GM21529 (cell line): ENCODE measurements at regions not wholly inside any gene's neighbourhood (a gene's known extent, or its start where the extent isn't known, plus 50 kb on each side); places are given as distances from the start of the nearest gene placed in this dataset.
"Not testable (repeated sequence)": the region's sequence is repeated elsewhere in the genome, so short reads cannot be mapped to it uniquely, and the experiment has no call there.

Source experiments
- ATAC-seq: cut with Tn5 transposase; IDR thresholded peaks from one replicate; pipeline ENCODE4 v1.9.1; 2021; ENCODE audit not compliant: unreplicated experiment

GRCh38 chr2:22186261-22186828 lies 1062.6 kb downstream of the TDRD15 start:
- ATAC-seq, result not testable (repeated sequence)

- no peak for ATAC-seq
These were observed 1066.2 kb downstream of the TDRD15 start for GRCh38 chr2:22189893-22190480.

GRCh38 chr2:22194218-22194617 lies 1070.5 kb downstream of the TDRD15 start:
- ATAC-seq, result no peak

- no peak for ATAC-seq
These were observed 1073.0 kb downstream of the TDRD15 start for GRCh38 chr2:22196806-22197205.

- ATAC-seq, result no peak
These were observed 1074.9 kb downstream of the TDRD15 start for GRCh38 chr2:22198381-22199283.

- ATAC-seq, result no peak
These were observed 1076.2 kb downstream of the TDRD15 start for GRCh38 chr2:22199994-22200393.

GRCh38 chr2:22209545-22209944 lies 1085.8 kb downstream of the TDRD15 start:
- no peak for ATAC-seq

- ATAC-seq, result no peak
These were observed 1089.5 kb downstream of the TDRD15 start for GRCh38 chr2:22213237-22213636.

- ATAC-seq, result no peak
These were observed 1091.7 kb downstream of the TDRD15 start for GRCh38 chr2:22215517-22215916.

GRCh38 chr2:22217881-22218280 lies 1094.1 kb downstream of the TDRD15 start:
- no peak for ATAC-seq

- no peak for ATAC-seq
These were observed 1097.2 kb downstream of the TDRD15 start for GRCh38 chr2:22221006-22221405.

- ATAC-seq, result no peak
These were observed 1115.2 kb downstream of the TDRD15 start for GRCh38 chr2:22238967-22239366.

- ATAC-seq, result no peak
These were observed 1123.7 kb downstream of the TDRD15 start for GRCh38 chr2:22247466-22247865.

- ATAC-seq, result no peak
These were observed 1125.1 kb downstream of the TDRD15 start for GRCh38 chr2:22248851-22249250.

- ATAC-seq, result no peak
These were observed 1129.4 kb downstream of the TDRD15 start for GRCh38 chr2:22253171-22253570.

GRCh38 chr2:22261165-22261564 lies 1123.8 kb upstream of the KLHL29 start:
- no peak for ATAC-seq

GRCh38 chr2:22270341-22270740 lies 1114.6 kb upstream of the KLHL29 start:
- ATAC-seq, result no peak

- ATAC-seq, result no peak
These were observed 1111.1 kb upstream of the KLHL29 start for GRCh38 chr2:22273853-22274252.

GRCh38 chr2:22274661-22275060 lies 1110.3 kb upstream of the KLHL29 start:
- ATAC-seq, result no peak

- ATAC-seq, result no peak
These were observed 1108.3 kb upstream of the KLHL29 start for GRCh38 chr2:22276696-22277095.

GRCh38 chr2:22279541-22279940 lies 1105.4 kb upstream of the KLHL29 start:
- ATAC-seq, result no peak

- no peak for ATAC-seq
These were observed 1103.9 kb upstream of the KLHL29 start for GRCh38 chr2:22281033-22281432.
